Fibroblast of the aortic adventitia (primary cell): ENCODE measurements at regions not wholly inside any gene's neighbourhood (a gene's known extent, or its start where the extent isn't known, plus 50 kb on each side); places are given as distances from the start of the nearest gene placed in this dataset.
A peak's percentile ranks its signal among the peaks of the same experiment; 100 is the strongest.

Experiments used
- DNase-seq: peaks from one replicate; pipeline ENCODE4 v3.0.0-alpha.2; 2010; ENCODE audit warnings: low read depth
- H3K4me3 ChIP-seq: 2 replicates; pipeline ENCODE4 v1.5.1; 2011; ENCODE audit warnings: low read depth, mild to moderate bottlenecking, control low read depth, low read length, moderate library complexity
- CTCF ChIP-seq: IDR thresholded peaks from 2 replicates; pipeline ENCODE4 v1.5.1; 2011; ENCODE audit warnings: mild to moderate bottlenecking, low read length, control low read depth, inconsistent platforms; ENCODE audit not compliant: insufficient read depth

DNA sequence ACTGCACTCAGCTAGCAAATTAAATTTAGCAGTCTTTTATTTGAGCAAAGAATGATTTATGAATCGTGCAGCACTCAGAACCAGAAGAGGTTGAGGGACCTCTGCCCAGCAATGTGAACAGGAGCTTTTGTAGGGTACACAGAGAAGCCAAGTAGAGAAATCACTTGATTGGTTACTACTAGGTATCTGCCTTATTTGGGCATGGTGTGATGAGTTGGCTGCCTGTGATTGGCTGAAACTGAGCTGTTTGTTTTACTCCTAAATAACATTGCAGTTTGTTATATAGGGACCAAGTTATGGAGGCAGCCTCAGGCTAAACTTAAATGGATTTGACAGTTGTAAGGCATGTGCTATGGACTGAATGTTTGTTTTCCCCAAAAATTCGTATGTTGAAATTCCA, 122.5 kb downstream of the RDH14 start:
- TF ChIP-seq CTCF: no peak
- H3K4me3 ChIP-seq: no peak overlapping the region
- DNase-seq: no peak

DNA sequence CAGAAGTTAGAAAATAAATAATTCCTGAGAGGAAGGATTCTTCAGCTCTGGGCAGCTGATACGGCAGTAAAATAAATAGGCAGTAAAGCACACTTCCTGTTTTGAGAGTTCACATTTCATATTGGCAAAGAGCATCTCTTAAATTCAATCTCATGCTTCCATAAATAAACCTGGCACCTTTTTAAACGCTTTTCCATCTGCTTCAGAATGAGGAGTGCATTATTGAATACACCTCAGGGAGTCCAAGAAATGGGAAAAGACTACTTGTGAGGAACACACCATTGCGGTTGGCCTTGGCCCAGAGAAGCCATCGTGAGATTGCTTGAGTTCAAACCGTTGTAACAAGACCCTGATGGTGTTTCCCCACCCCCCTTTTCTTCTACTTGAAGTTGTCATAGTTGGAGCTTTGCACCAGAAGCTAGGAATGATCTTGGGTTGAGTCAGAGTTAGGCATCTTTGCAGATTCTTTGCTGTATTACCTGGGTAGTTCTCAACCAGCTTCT, 123.9 kb downstream of the RDH14 start:
- H3K4me3 ChIP-seq: no peak overlapping the region
- peak; percentile 63 for DNase-seq
- no peak for TF ChIP-seq CTCF

DNA sequence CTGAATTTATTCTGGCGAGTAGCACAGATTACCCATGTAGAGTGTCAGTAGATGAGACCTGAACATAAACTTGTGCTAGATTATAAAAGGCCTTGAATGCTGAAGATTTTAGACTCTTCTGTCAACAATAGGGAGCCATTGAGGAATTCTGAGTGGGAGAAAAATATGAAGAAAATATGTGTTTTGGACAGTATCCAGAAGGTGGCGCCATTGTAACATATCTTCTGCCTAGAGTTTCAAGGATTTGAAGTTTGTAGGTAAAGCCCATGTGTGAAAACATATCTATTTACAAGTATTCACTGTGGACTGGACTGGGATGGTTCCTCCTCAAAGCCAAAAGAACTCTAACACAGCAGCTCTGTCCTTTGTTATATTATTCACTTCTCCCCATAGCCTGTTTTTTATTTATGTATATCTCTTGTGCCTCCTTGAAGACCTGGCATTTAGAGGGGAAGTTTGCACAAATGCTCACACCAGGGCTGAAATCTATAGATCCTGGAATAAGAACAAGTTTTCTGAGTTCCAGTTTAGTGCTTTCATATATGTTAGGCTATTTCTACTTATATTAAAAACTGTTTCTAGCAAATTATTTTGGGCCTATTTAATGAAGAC, 124.9 kb downstream of the RDH14 start:
- TF ChIP-seq CTCF: peak; percentile 44
- H3K4me3 ChIP-seq: no peak overlapping the region
- peak; percentile 93 for DNase-seq

- DNase-seq: no peak
Measured at GRCh38 chr2:18433872-18434271, 126.6 kb downstream of the RDH14 start.

GRCh38 chr2:18432999-18433398, 127.5 kb downstream of the RDH14 start:
- no peak for TF ChIP-seq CTCF
- peak; percentile 63 for DNase-seq
- no peak overlapping the region for H3K4me3 ChIP-seq

More at GRCh38 chr2:18433872-18434271, 126.6 kb downstream of the RDH14 start:
- H3K4me3 ChIP-seq: no peak overlapping the region
- TF ChIP-seq CTCF: no peak

DNA sequence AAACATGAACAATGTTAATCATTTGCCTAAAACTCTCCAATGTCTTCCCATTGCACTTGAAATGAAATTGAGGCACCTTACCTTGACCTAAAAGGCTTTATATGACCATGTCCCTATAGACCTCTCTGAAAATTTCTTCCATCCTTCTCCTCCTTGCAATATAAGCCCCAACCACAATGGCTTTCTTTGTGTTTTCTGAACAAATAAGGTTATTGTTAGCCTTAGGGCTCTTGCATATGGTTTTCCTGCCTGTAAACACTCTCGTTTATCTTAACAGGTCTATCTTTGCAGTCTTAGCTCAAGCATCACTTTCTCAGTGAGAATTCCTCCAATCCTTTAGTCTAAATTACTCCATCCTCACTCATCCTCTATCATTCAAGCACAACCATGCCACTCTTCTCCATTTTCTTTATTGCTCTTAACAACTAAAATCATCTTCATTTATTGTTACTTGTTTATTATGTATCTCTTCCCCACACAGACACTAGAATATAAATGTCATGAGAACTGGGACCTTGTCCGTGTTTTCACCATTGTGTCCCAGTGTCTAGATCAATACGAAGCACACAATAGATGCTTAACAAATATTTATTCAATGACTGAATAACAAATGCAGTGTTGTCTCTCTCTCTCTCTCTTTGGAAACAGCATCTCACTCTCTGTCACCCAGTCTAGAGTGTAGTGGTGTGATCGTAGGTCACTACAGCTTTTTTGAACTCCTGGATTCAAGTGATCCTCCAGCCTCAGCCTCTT, 129.3 kb downstream of the RDH14 start:
- no peak for TF ChIP-seq CTCF
- no peak overlapping the region for H3K4me3 ChIP-seq
- DNase-seq: no peak
